HG02571 (cell line): ENCODE measurements at regions not wholly inside any gene's neighbourhood (a gene's known extent, or its start where the extent isn't known, plus 50 kb on each side); places are given as distances from the start of the nearest gene placed in this dataset.

ENCODE experiments used
- ATAC-seq: cut with Tn5 transposase; IDR thresholded peaks from one replicate; pipeline ENCODE4 v1.9.1; 2021; ENCODE audit warnings: mild to moderate bottlenecking, moderate library complexity; ENCODE audit not compliant: unreplicated experiment

DNA sequence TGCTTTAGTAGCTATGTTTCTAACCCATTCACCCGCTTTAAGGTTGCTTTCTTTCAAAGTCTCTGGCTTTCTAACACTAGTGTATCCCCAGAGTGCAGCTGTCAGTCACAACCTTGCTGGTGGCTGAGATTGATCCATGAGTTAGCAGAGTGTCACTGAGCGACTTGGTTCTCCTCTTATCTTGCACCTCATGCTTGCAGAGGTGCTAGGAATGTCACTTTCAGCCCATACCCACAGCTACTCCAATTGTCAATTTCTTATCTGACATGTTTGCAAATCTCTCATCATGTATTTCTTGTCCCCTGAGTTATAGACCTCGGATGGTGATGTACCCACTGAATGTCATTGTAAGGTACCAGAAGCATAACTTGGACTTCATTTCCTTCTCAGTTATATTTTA, 1110.2 kb downstream of the GALC start:
- no peak for ATAC-seq

DNA sequence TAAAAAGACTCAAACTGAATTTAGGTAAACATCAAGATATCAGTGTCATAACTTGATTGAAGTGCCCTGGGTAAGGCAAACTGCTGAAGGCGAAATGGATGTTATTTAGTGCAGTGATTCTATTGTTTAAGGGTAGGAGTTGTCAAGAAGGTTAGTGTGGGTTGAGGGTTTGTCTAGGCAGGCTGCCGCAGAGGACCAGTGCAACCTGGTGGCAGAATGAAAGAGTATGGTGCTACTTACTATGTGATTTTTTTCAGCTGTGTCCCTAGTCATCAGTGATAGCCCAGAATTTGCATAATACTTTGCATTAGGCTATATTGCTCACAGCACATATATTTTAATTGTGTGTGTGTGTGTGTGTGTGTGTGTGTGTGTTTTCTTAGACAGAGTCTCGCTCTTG, 1127.0 kb downstream of the GALC start:
- no peak for ATAC-seq

- ATAC-seq, result no peak
Measured at GRCh38 chr14:86858591-86858990, 1134.4 kb downstream of the GALC start.

GRCh38 chr14:86858031-86858430, 1135.0 kb downstream of the GALC start:
- no peak for ATAC-seq

- no peak for ATAC-seq
Measured at GRCh38 chr14:86852530-86852929, 1140.5 kb downstream of the GALC start.

GRCh38 chr14:86847140-86847539, 1145.8 kb downstream of the GALC start:
- ATAC-seq, result no peak

DNA sequence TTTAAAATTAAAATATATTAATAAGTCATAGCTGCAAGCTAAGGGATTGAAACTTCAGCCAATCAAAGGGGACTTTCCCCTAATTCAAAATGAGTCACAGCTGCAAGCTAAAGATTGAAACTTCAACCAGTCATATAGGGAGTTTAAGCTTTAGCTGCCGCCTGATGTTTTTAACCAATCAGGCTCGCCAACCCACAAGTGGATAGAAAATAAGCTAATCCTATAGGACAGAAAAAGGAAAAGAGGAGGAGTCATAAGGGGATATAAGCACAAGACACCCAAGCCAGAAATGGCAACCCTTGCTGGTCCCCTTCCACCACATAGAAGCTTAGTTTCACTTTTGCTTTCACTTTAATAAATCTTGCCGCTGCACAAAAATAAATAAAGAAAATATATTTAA, 1154.6 kb downstream of the GALC start:
- ATAC-seq, result no peak

GRCh38 chr14:86826661-86827060, 1166.3 kb downstream of the GALC start:
- no peak for ATAC-seq

GRCh38 chr14:86824167-86824566, 1168.8 kb downstream of the GALC start:
- no peak for ATAC-seq

- no peak for ATAC-seq
Measured at GRCh38 chr14:86823581-86823980, 1169.4 kb downstream of the GALC start.

DNA sequence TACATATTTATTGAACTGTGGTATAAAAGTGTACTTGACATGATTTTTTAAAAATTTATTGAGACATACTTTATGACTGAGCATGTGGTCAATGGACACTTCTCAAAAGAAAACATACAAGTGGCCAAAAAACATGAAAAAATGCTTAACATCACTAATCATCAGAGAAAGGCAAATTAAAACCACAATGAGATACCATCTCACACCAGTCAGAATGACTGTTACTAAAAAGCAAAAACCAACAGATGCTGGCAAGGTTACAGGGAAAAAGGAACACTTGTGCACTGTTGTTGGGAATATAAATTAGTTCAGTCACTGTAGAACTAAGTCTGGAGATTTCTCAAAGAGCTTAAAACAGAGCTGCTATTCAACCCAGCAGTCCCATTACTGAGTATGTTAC, 1177.6 kb downstream of the GALC start:
- no peak for ATAC-seq

DNA sequence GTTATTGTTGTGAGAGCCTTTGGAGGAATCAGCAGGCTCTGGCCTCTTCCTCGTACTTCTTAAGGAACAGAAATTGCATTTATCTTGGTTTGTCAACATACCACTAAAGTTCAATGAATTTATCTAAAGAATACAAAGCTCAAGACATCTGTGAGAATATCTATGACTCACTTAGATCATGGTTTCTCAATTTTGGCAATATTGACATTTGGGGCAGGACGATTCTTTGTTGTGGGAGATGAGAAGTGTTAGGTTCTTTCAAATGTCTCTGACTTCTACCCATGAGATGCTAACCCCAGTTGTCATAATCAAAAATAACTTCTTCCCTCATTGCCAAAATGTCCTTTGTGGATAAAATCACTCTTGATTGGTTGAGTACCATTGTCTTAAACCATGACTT, 1190.3 kb downstream of the GALC start:
- ATAC-seq, result no peak

DNA sequence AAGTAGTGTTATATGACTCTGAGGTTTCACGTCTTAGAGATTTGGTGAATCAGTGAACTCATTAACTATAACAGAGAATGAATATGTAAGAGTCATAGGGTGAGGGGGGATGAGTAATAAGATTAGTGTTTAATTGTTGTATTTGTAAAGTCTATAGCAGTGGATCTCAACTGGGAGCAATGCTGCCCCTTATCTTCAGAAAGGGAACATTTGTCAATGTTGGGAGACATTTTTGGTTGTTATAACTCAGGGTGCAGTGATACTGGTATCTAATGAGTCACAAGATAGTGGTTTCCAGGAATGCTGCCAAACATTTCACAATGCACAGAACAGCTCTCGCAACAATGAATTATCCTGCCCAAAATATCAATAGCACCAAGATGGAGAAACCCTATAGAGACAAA, 1193.7 kb downstream of the GALC start:
- ATAC-seq, result no peak

- no peak for ATAC-seq
Measured at GRCh38 chr14:86798330-86798729, 1194.7 kb downstream of the GALC start.

DNA sequence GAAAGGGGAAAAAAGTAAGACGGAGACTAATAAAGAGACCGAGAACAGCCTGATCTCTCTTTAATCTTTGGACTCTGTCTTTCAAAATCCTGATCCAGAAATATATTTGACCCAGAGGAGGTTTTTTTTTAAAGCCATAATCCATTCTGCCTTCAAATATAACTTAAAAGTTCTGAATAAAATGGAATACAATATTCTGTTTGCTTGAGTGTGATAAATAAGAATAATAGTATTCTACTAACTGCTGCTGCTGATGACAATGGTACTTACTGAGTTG, 1196.0 kb downstream of the GALC start:
- ATAC-seq, result no peak

DNA sequence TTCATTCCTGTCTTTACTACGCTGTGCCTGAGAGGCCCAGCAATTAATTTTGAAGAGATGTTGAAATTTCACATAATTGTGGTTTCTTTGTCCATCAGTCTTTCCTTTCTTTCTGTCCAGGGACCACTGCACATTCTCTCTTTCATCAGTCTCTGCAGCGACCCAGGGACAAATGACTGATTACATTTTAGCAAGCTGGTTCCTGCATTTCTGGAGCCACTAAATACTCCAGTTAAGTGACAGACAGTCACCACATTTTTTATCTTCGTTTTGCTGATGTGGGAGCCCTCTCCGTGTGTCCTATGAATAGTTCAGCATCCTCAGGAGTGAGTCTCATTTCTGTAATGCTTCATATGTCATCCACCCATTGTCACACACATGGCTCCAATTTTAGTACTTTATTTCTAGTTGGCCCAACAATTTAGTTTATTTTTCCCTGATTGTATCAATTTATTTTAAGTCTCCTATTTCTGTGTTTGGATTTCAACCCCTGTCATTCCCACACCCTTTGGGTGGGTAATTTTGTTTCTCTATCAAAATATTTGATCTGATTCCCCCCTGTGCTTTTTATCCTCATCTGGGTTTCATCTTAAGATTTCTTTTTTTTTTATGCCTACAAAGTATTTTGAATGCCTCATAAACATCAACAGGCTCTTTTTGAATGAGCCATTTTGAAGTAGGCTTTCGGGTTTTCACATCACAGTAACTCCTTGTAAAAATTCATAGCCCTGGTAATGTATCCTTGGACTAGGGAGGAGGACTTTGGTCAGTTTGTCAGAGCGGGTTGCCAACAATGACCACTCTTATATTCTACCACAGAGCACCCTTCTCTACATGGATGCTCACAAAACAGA, 1196.5 kb downstream of the GALC start:
- ATAC-seq, result no peak

- no peak for ATAC-seq
Measured at GRCh38 chr14:86794689-86795088, 1198.3 kb downstream of the GALC start.

GRCh38 chr14:86790408-86791364, 1202.3 kb downstream of the GALC start:
- ATAC-seq, result no peak

- no peak for ATAC-seq
Measured at GRCh38 chr14:86788224-86788623, 1204.8 kb downstream of the GALC start.

DNA sequence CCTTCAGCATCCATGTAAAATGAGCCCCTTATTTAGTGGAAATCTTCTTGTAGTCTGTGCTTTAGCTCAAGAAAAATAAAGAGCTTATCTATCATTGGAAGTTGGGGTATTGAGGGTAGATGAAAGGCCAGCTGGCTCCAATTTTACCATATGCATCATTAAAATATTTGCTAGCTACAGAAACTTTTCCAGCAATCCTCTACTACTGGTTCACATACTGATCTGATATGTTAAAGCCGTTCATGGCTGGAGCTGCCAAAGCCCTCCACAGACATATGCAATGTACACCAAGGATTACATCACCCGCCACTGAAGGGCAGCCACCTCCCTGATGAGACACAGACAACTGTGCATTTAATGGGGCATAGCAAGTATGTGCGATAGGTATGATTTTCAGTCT, 1205.3 kb downstream of the GALC start:
- ATAC-seq, result no peak

- no peak for ATAC-seq
Measured at GRCh38 chr14:86782092-86782580, 1210.8 kb downstream of the GALC start.
